ENCODE measurements at regions not wholly inside any gene's neighbourhood (a gene's known extent, or its start where the extent isn't known, plus 50 kb on each side); places are given as distances from the start of the nearest gene placed in this dataset.

GRCh38 chr5:112063856-112064255 lies 306.9 kb upstream of the NREP start:
- no peaks in the 10 kb centered on the region for H3K4me1 ChIP-seq (ENCODE audit: control insufficient read depth in 1 of 2, low read depth in 2 of 2)
- H3K27me3 ChIP-seq (replicated peaks; ENCODE audit: insufficient read depth) = no peaks in the 10 kb centered on the region
- ATAC-seq (ENCODE audit: insufficient number of reproducible peaks, low FRiP score, low read depth) = no peak
- no peaks in the 10 kb centered on the region for H3K9me3 ChIP-seq
- no peak overlapping the region for H3K4me3 ChIP-seq
- no peak for DNase-seq (ENCODE audit: low spot score)
- no peaks in the 10 kb centered on the region for H3K36me3 ChIP-seq
- no peak overlapping the region for H3K27ac ChIP-seq
- no peak for TF ChIP-seq CTCF (IDR thresholded peaks at IDR 0.05)

GRCh38 chr5:112063191-112063590 lies 306.2 kb upstream of the NREP start:
- Histone ChIP-seq H3K9me3 (no peaks in the 10 kb centered on the region), H3K4me3 (no peak overlapping the region), H3K36me3 (no peaks in the 10 kb centered on the region), H3K4me1 (ENCODE audit: control insufficient read depth in 1 of 2, low read depth in 2 of 2) (no peaks in the 10 kb centered on the region), H3K27me3 (replicated peaks; ENCODE audit: insufficient read depth) (no peaks in the 10 kb centered on the region), H3K27ac (no peak overlapping the region)
- TF ChIP-seq CTCF (IDR thresholded peaks at IDR 0.05) = no peak
- ATAC-seq (ENCODE audit: insufficient number of reproducible peaks, low FRiP score, low read depth) (no peak), DNase-seq (ENCODE audit: low spot score) (no peak)

- no peak overlapping the region for H3K27ac ChIP-seq
- no peak overlapping the region for H3K4me3 ChIP-seq
- no peak for TF ChIP-seq CTCF (IDR thresholded peaks at IDR 0.05)
- H3K27me3 ChIP-seq (replicated peaks; ENCODE audit: insufficient read depth) = no peaks in the 10 kb centered on the region
- no peak for DNase-seq (ENCODE audit: low spot score)
- H3K9me3 ChIP-seq = no peaks in the 10 kb centered on the region
- H3K4me1 ChIP-seq (ENCODE audit: control insufficient read depth in 1 of 2, low read depth in 2 of 2) = no peaks in the 10 kb centered on the region
- ATAC-seq (ENCODE audit: insufficient number of reproducible peaks, low FRiP score, low read depth) = no peak
- no peaks in the 10 kb centered on the region for H3K36me3 ChIP-seq
Observed at GRCh38 chr5:112062181-112062580, 305.2 kb upstream of the NREP start.

GRCh38 chr5:112061666-112062065 lies 304.7 kb upstream of the NREP start:
- no peak overlapping the region for H3K4me3 ChIP-seq
- ATAC-seq (ENCODE audit: insufficient number of reproducible peaks, low FRiP score, low read depth) = no peak
- no peak for DNase-seq (ENCODE audit: low spot score)

GRCh38 chr5:112059579-112060135 lies 302.7 kb upstream of the NREP start:
- DNase-seq (ENCODE audit: low spot score) (no peak), ATAC-seq (ENCODE audit: insufficient number of reproducible peaks, low FRiP score, low read depth) (no peak)
- Histone ChIP-seq H3K4me3 (no peak overlapping the region), H3K27ac (no peak overlapping the region), H3K9me3 (no peaks in the 10 kb centered on the region), H3K27me3 (replicated peaks; ENCODE audit: insufficient read depth) (no peaks in the 10 kb centered on the region), H3K36me3 (no peaks in the 10 kb centered on the region), H3K4me1 (ENCODE audit: control insufficient read depth in 1 of 2, low read depth in 2 of 2) (no peaks in the 10 kb centered on the region)
- TF ChIP-seq CTCF (IDR thresholded peaks at IDR 0.05) = no peak

More at GRCh38 chr5:112061666-112062065, 304.7 kb upstream of the NREP start:
- Histone ChIP-seq H3K27ac (no peak overlapping the region), H3K27me3 (replicated peaks; ENCODE audit: insufficient read depth) (no peaks in the 10 kb centered on the region), H3K36me3 (no peaks in the 10 kb centered on the region), H3K4me1 (ENCODE audit: control insufficient read depth in 1 of 2, low read depth in 2 of 2) (no peaks in the 10 kb centered on the region), H3K9me3 (no peaks in the 10 kb centered on the region)
- TF ChIP-seq CTCF (IDR thresholded peaks at IDR 0.05) = no peak

Measured in thoracic aorta (tissue), 2 donors.